ENCODE measurements at regions not wholly inside any gene's neighbourhood (a gene's known extent, or its start where the extent isn't known, plus 50 kb on each side); places are given as distances from the start of the nearest gene placed in this dataset.
"Not testable (repeated sequence)": the region's sequence is repeated elsewhere in the genome, so short reads cannot be mapped to it uniquely, and the experiment has no call there.

DNA sequence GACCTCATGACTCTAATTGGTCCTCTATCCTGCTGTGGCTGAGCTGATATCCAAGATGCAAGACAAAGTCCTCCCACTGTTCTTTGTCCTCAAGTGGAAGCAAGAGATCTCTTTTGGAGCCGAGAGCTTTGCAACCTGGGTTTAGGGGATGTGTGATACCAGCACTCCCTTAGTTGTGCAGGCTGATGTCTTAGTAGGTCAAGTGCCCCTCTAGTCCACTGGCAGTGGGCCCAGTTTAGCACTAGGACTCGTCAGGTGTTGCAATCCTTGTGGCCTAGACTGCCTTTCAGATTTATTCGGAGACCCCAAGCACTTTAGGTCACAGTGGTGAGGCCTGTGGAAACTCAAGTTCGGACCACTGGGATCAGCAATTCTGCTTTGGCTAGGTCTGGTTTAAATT is 64.0 kb downstream of the GPRASP3 start:
- Mint-ChIP-seq H3K4me1 (ENCODE audit: low read depth) (no peaks in the 10 kb centered on the region), H3K4me3 (no peak overlapping the region), H3K27me3 (no peaks in the 10 kb centered on the region), H3K9me3 (no peaks in the 10 kb centered on the region), H3K27ac (no peak overlapping the region), H3K36me3 (ENCODE audit: low read depth) (no peaks in the 10 kb centered on the region)
- intact Hi-C loops (cut with micrococcal nuclease), result no loop called here

GRCh38 chrX:102787283-102787682 is 66.7 kb downstream of the GPRASP3 start:
- intact Hi-C loops (cut with micrococcal nuclease), result no loop called here
- Mint-ChIP-seq H3K27ac (no peak overlapping the region), H3K4me1 (ENCODE audit: low read depth) (no peaks in the 10 kb centered on the region), H3K4me3 (no peak overlapping the region), H3K27me3 (no peaks in the 10 kb centered on the region), H3K36me3 (ENCODE audit: low read depth) (no peaks in the 10 kb centered on the region), H3K9me3 (no peaks in the 10 kb centered on the region)

DNA sequence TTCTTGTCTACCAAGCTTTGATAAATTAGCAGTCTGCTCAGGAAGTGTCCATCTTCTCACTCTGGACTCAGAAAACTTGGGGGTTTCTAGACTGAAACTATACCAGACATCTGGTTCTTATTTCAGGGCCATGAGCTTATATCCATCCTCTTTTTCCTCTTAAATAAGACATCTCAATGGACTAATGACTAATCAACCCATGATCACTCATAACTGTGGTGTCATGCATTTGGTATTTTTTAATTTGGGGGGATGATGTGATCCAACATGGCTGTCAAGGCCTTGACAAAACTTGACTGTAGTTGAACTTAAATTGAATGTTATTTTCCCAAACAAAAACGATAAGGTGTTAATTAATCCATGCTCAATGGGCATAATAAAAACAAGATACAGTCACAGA is 87.8 kb downstream of the GPRASP3 start:
- intact Hi-C loops (cut with micrococcal nuclease), result no loop called here
- no peaks in the 10 kb centered on the region for H3K27me3 Mint-ChIP-seq
- no peak overlapping the region for H3K27ac Mint-ChIP-seq
- H3K9me3 Mint-ChIP-seq, result no peaks in the 10 kb centered on the region
- H3K36me3 Mint-ChIP-seq (ENCODE audit: low read depth), result no peaks in the 10 kb centered on the region
- no peak overlapping the region for H3K4me3 Mint-ChIP-seq
- no peaks in the 10 kb centered on the region for H3K4me1 Mint-ChIP-seq (ENCODE audit: low read depth)

GRCh38 chrX:102818269-102818668 is 97.7 kb downstream of the GPRASP3 start:
- H3K9me3 Mint-ChIP-seq; H3K36me3 Mint-ChIP-seq (ENCODE audit: low read depth); H3K27me3 Mint-ChIP-seq; H3K4me3 Mint-ChIP-seq; H3K4me1 Mint-ChIP-seq (ENCODE audit: low read depth); H3K27ac Mint-ChIP-seq; intact Hi-C loops (cut with micrococcal nuclease): not testable (repeated sequence)

DNA sequence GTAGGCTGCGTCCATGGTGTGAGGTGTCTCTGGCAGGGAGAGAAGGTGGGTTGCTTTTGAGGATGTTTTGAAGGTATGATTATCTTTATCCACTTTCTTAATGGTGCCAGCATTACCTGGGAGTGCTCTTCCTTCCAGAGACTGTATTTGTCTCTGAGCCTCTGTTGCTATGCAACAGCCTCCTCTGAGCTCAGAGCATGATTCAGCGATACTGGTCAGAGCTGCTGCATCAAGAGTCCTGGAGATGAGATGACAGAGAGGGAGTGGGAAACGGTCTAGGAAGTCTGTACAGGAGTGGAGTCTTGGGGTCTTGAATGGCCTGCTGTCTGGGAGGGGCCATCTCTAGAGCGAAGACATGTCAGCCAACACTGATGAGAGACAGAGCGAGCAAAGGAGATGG is 104.4 kb upstream of the RAB40AL start:
- Mint-ChIP-seq H3K36me3 (ENCODE audit: low read depth) (no peaks in the 10 kb centered on the region), H3K4me3 (no peak overlapping the region), H3K4me1 (ENCODE audit: low read depth) (peaks cover 8% of the 10 kb centered on the region), H3K27ac (no peak overlapping the region), H3K9me3 (no peaks in the 10 kb centered on the region), H3K27me3 (no peaks in the 10 kb centered on the region)
- intact Hi-C loops (cut with micrococcal nuclease), result no loop called here

GRCh38 chrX:102833136-102833535 is 103.9 kb upstream of the RAB40AL start:
- Mint-ChIP-seq H3K27ac (no peak overlapping the region), H3K36me3 (ENCODE audit: low read depth) (no peaks in the 10 kb centered on the region), H3K9me3 (no peaks in the 10 kb centered on the region), H3K4me1 (ENCODE audit: low read depth) (peaks cover 8% of the 10 kb centered on the region), H3K27me3 (no peaks in the 10 kb centered on the region), H3K4me3 (no peak overlapping the region)
- intact Hi-C loops (cut with micrococcal nuclease), result no loop called here

DNA sequence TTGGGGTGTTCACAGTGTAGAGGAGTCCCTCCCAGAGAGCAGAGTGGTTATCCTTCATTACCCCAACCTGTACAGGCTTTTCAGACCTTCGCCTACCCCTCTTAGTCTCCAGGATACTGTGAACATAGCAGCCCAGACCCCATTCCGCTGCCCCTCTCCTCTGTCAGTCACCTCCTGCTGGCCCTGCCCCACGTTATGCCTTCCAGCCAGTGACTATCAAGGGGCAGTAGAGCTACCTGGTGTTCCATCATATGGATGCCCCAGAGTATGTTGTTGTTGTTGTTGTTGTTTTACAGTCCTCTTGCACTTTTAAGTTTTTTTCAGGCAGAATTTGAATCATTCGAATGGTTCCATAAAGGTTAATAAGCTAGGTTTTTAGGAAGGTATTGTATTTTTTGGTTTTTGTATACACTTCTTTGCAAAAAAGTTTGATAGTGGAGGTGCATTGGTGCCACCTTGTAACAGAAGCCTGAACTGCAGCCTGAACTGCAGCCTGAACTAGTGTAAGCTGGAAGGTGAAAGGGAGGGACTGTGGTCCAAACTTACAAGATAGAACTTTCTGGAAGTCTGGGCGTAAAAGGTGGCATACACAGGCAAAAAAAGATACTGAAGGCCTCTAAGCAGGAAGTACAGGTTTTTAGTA is 101.4 kb upstream of the RAB40AL start:
- Mint-ChIP-seq H3K36me3 (ENCODE audit: low read depth) (no peaks in the 10 kb centered on the region), H3K27ac (no peak overlapping the region), H3K27me3 (no peaks in the 10 kb centered on the region), H3K9me3 (no peaks in the 10 kb centered on the region), H3K4me1 (ENCODE audit: low read depth) (peaks cover 8% of the 10 kb centered on the region), H3K4me3 (no peak overlapping the region)
- intact Hi-C loops (cut with micrococcal nuclease), result no loop called here

GRCh38 chrX:102837847-102838246 is 99.2 kb upstream of the RAB40AL start:
- H3K4me3 Mint-ChIP-seq, result no peak overlapping the region
- H3K9me3 Mint-ChIP-seq, result no peaks in the 10 kb centered on the region
- no peak overlapping the region for H3K27ac Mint-ChIP-seq
- peaks cover under 1% of the 10 kb centered on the region for H3K4me1 Mint-ChIP-seq (ENCODE audit: low read depth)
- no peaks in the 10 kb centered on the region for H3K36me3 Mint-ChIP-seq (ENCODE audit: low read depth)
- intact Hi-C loops (cut with micrococcal nuclease), result no loop called here
- H3K27me3 Mint-ChIP-seq, result no peaks in the 10 kb centered on the region

DNA sequence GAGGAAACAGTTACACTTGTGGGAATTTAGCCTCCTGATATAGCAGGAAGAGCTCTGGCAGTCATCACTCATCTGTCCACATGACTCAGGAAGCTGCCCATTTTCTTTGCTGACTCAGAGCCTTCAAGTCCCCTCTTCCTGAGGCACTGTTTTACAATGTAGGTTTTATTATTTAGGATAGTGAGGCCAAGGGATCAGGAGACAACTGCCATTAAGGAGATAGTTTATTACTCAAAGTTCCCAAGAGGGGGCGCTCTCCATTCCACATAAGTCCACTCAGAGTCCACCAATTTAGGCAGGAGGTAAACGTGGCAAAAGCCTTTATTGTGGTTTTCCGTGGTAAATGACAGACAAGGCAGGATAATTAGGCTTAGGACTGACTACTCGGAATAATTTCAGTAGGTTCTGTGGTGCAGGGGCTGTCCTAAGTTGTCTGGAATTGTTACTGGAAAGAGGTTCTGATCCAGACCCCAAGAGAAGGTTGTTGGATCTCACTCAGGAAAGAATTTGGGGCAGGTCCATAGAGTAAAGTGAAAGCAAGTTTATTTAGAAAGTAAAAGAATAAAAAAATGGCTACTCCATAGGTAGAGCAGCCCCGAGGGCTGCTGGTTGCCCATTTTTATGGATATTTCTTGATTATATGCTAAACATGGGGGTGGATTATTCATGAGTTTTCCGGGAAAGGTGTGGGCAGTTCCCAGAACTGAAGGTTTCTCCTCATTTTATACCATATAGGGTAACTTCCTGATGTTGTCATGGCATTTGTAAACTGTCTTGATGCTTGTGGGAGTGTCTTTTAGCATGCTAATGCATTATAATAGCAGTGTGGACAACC is 96.0 kb upstream of the RAB40AL start:
- Mint-ChIP-seq H3K9me3 (no peaks in the 10 kb centered on the region), H3K36me3 (ENCODE audit: low read depth) (no peaks in the 10 kb centered on the region), H3K4me3 (no peak overlapping the region), H3K4me1 (ENCODE audit: low read depth) (no peaks in the 10 kb centered on the region), H3K27ac (no peak overlapping the region), H3K27me3 (no peaks in the 10 kb centered on the region)
- intact Hi-C loops (cut with micrococcal nuclease), result no loop called here

DNA sequence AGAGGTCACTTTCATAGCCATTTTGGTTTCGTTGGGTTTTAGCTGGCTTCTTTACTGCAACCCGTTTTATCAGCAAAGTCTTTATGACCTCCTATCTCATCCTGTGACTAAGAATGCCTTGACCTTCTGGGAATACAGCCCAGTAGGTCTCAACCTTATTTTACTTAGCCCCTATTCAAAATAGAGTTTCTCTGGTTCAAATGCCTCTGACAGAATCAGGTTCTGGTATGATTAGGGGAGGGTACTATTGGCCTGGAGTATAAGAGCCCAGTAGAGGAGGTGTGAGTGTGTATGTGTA is 95.4 kb upstream of the RAB40AL start:
- Mint-ChIP-seq H3K27me3 (no peaks in the 10 kb centered on the region), H3K36me3 (ENCODE audit: low read depth) (no peaks in the 10 kb centered on the region), H3K9me3 (no peaks in the 10 kb centered on the region), H3K4me1 (ENCODE audit: low read depth) (no peaks in the 10 kb centered on the region), H3K27ac (no peak overlapping the region), H3K4me3 (no peak overlapping the region)
- intact Hi-C loops (cut with micrococcal nuclease), result no loop called here

DNA sequence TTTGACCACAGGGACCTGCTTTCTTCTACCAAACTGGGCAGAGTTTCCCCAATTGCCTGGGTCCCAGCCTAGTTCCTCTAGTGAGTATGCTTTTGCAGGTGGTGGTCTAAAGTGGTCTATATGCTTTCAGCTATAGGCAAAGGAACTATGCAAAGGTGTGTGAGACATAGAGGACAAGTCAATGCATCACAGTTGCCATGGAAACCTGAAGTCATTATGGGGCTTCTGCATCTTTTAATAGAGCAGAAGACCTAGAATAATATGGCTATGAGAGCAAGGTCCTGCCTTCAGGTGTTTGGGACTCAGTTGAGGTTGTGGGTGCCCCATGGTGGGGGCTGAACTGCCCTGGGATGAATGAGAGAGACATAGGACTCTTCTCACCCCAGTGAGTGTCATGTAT is 92.1 kb upstream of the RAB40AL start:
- Mint-ChIP-seq H3K9me3 (no peaks in the 10 kb centered on the region), H3K36me3 (ENCODE audit: low read depth) (no peaks in the 10 kb centered on the region), H3K27ac (no peak overlapping the region), H3K27me3 (no peaks in the 10 kb centered on the region), H3K4me3 (no peak overlapping the region), H3K4me1 (ENCODE audit: low read depth) (no peaks in the 10 kb centered on the region)
- intact Hi-C loops (cut with micrococcal nuclease), result no loop called here

DNA sequence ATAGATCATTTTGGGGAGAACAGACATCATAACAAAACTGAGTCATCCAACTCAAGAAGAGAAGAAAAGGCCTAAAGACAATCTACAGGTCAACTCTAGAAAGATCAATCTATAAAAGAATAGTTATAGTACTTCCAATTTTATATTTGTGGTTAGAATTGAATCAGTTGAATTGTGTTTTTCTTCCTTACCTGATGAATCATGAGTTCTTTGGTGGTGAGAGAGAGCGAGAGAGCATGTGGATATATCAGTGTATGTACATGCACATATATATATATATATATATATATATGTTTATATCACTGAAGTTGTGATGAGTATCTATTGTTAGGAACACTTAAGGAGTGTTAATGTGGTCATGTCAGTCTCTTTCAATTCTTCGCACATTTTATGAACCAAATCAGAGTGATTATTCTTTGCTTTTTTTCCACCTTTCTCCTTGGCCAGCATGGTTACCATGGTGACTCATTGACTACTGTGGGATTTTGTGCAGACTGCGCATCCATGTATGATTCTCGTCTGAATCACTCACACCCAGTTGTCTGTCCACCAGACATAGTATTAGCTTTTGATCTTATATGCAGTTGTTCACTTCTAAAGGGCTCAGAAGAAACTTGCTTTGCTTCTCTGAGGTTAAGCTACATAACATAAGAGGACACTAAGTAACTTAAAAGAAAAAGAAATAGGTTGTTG is 90.4 kb upstream of the RAB40AL start:
- no peaks in the 10 kb centered on the region for H3K9me3 Mint-ChIP-seq
- H3K4me1 Mint-ChIP-seq (ENCODE audit: low read depth), result no peaks in the 10 kb centered on the region
- no peaks in the 10 kb centered on the region for H3K36me3 Mint-ChIP-seq (ENCODE audit: low read depth)
- intact Hi-C loops (cut with micrococcal nuclease), result no loop called here
- H3K4me3 Mint-ChIP-seq, result no peak overlapping the region
- no peak overlapping the region for H3K27ac Mint-ChIP-seq
- no peaks in the 10 kb centered on the region for H3K27me3 Mint-ChIP-seq

GRCh38 chrX:102847362-102847761 is 89.7 kb upstream of the RAB40AL start:
- Mint-ChIP-seq H3K4me1 (ENCODE audit: low read depth) (no peaks in the 10 kb centered on the region), H3K36me3 (ENCODE audit: low read depth) (no peaks in the 10 kb centered on the region), H3K27ac (no peak overlapping the region), H3K9me3 (no peaks in the 10 kb centered on the region), H3K27me3 (no peaks in the 10 kb centered on the region), H3K4me3 (no peak overlapping the region)
- intact Hi-C loops (cut with micrococcal nuclease), result no loop called here

DNA sequence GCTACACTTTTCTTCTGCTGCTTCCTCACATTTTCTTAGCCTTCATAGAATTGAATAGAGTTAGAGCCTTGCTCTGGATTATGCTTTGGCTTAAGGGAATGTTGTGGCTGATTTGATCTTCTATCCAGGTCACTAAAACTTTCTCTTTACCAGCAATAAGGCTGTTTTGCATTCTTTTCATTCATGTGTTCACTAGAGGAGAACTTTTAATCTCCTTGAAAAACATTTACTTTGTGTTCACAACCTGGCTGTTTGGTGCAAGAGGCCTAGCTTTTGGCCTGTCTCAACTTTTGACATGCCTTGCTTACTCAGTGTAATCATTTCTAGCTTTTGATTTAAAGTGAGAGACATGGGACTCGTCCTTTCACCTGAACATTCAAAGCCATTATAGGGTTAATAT is 87.7 kb upstream of the RAB40AL start:
- H3K4me3 Mint-ChIP-seq, result no peak overlapping the region
- no peaks in the 10 kb centered on the region for H3K9me3 Mint-ChIP-seq
- H3K27ac Mint-ChIP-seq, result no peak overlapping the region
- H3K27me3 Mint-ChIP-seq, result no peaks in the 10 kb centered on the region
- H3K4me1 Mint-ChIP-seq (ENCODE audit: low read depth), result no peaks in the 10 kb centered on the region
- intact Hi-C loops (cut with micrococcal nuclease), result no loop called here
- H3K36me3 Mint-ChIP-seq (ENCODE audit: low read depth), result no peaks in the 10 kb centered on the region
